ENCODE measurements at regions not wholly inside any gene's neighbourhood (a gene's known extent, or its start where the extent isn't known, plus 50 kb on each side); places are given as distances from the start of the nearest gene placed in this dataset.
"Not testable (repeated sequence)": the region's sequence is repeated elsewhere in the genome, so short reads cannot be mapped to it uniquely, and the experiment has no call there.

GRCh38 chr1:82777240-82777639 lies 976.5 kb downstream of the ADGRL2 start:
- Histone ChIP-seq H3K27ac (ENCODE audit: low read length) (no peak overlapping the region), H3K36me3 (ENCODE audit: insufficient read depth, low read depth, low read length) (0 out of 2 replicates have a peak, but pooled peaks cover 4% of the 10 kb centered on the region), H3K9ac (ENCODE audit: low read depth, low read length) (no peak overlapping the region), H3K4me3 (ENCODE audit: low read length) (no peak overlapping the region), H3K9me3 (ENCODE audit: insufficient read depth, low read depth, low read length) (0 out of 2 replicates have a peak, but pooled peaks cover 2% of the 10 kb centered on the region), H3K27me3 (ENCODE audit: insufficient read depth, low read length) (no peaks in the 10 kb centered on the region), H3K4me1 (ENCODE audit: insufficient read depth, low read length) (no peaks in the 10 kb centered on the region)

- not testable (repeated sequence) for H3K27me3 ChIP-seq (ENCODE audit: insufficient read depth, low read length); H3K4me1 ChIP-seq (ENCODE audit: insufficient read depth, low read length); H3K4me3 ChIP-seq (ENCODE audit: low read length); H3K9ac ChIP-seq (ENCODE audit: low read depth, low read length); H3K36me3 ChIP-seq (ENCODE audit: insufficient read depth, low read depth, low read length); H3K27ac ChIP-seq (ENCODE audit: low read length); H3K9me3 ChIP-seq (ENCODE audit: insufficient read depth, low read depth, low read length)
Observed at GRCh38 chr1:82776730-82777129, 976.0 kb downstream of the ADGRL2 start.

GRCh38 chr1:82775406-82776000 lies 974.8 kb downstream of the ADGRL2 start:
- Histone ChIP-seq H3K36me3 (ENCODE audit: insufficient read depth, low read depth, low read length) (0 out of 2 replicates have a peak, but pooled peaks cover 4% of the 10 kb centered on the region), H3K27me3 (ENCODE audit: insufficient read depth, low read length) (no peaks in the 10 kb centered on the region), H3K4me1 (ENCODE audit: insufficient read depth, low read length) (no peaks in the 10 kb centered on the region), H3K4me3 (ENCODE audit: low read length) (no peak overlapping the region), H3K9ac (ENCODE audit: low read depth, low read length) (no peak overlapping the region), H3K27ac (ENCODE audit: low read length) (no peak overlapping the region), H3K9me3 (ENCODE audit: insufficient read depth, low read depth, low read length) (0 out of 2 replicates have a peak, but pooled peaks cover 2% of the 10 kb centered on the region)

GRCh38 chr1:82762829-82763532 lies 962.2 kb downstream of the ADGRL2 start:
- H3K27ac ChIP-seq (ENCODE audit: low read length), result no peak overlapping the region
- no peaks in the 10 kb centered on the region for H3K36me3 ChIP-seq (ENCODE audit: insufficient read depth, low read depth, low read length)
- H3K4me1 ChIP-seq (ENCODE audit: insufficient read depth, low read length), result peaks cover 12% of the 10 kb centered on the region; the same call in 1 of the 2 replicates
- no peaks in the 10 kb centered on the region for H3K9me3 ChIP-seq (ENCODE audit: insufficient read depth, low read depth, low read length)
- no peak overlapping the region for H3K4me3 ChIP-seq (ENCODE audit: low read length)
- H3K9ac ChIP-seq (ENCODE audit: low read depth, low read length), result no peak overlapping the region
- H3K27me3 ChIP-seq (ENCODE audit: insufficient read depth, low read length), result no peaks in the 10 kb centered on the region

GRCh38 chr1:82759035-82759434 lies 958.3 kb downstream of the ADGRL2 start:
- Histone ChIP-seq H3K4me3 (ENCODE audit: low read length) (no peak overlapping the region), H3K36me3 (ENCODE audit: insufficient read depth, low read depth, low read length) (no peaks in the 10 kb centered on the region), H3K27ac (ENCODE audit: low read length) (no peak overlapping the region), H3K4me1 (ENCODE audit: insufficient read depth, low read length) (peaks cover 12% of the 10 kb centered on the region; the same call in 1 of the 2 replicates), H3K9ac (ENCODE audit: low read depth, low read length) (no peak overlapping the region), H3K9me3 (ENCODE audit: insufficient read depth, low read depth, low read length) (no peaks in the 10 kb centered on the region), H3K27me3 (ENCODE audit: insufficient read depth, low read length) (no peaks in the 10 kb centered on the region)

- H3K36me3 ChIP-seq (ENCODE audit: insufficient read depth, low read depth, low read length), result no peaks in the 10 kb centered on the region
- peaks cover 8% of the 10 kb centered on the region; the same call in 1 of the 2 replicates for H3K4me1 ChIP-seq (ENCODE audit: insufficient read depth, low read length)
- no peaks in the 10 kb centered on the region for H3K9me3 ChIP-seq (ENCODE audit: insufficient read depth, low read depth, low read length)
- H3K27me3 ChIP-seq (ENCODE audit: insufficient read depth, low read length), result no peaks in the 10 kb centered on the region
- no peak overlapping the region for H3K4me3 ChIP-seq (ENCODE audit: low read length)
- H3K27ac ChIP-seq (ENCODE audit: low read length), result no peak overlapping the region
- H3K9ac ChIP-seq (ENCODE audit: low read depth, low read length), result no peak overlapping the region
Observed at GRCh38 chr1:82755671-82756070, 954.9 kb downstream of the ADGRL2 start.

GRCh38 chr1:82755191-82755590 lies 954.5 kb downstream of the ADGRL2 start:
- Histone ChIP-seq H3K4me3 (ENCODE audit: low read length) (no peak overlapping the region), H3K9me3 (ENCODE audit: insufficient read depth, low read depth, low read length) (no peaks in the 10 kb centered on the region), H3K9ac (ENCODE audit: low read depth, low read length) (no peak overlapping the region), H3K27me3 (ENCODE audit: insufficient read depth, low read length) (no peaks in the 10 kb centered on the region), H3K4me1 (ENCODE audit: insufficient read depth, low read length) (peaks cover 3% of the 10 kb centered on the region; the same call in 1 of the 2 replicates), H3K36me3 (ENCODE audit: insufficient read depth, low read depth, low read length) (no peaks in the 10 kb centered on the region), H3K27ac (ENCODE audit: low read length) (no peak overlapping the region)

- Histone ChIP-seq H3K4me3 (ENCODE audit: low read length) (no peak overlapping the region), H3K9me3 (ENCODE audit: insufficient read depth, low read depth, low read length) (no peaks in the 10 kb centered on the region), H3K9ac (ENCODE audit: low read depth, low read length) (no peak overlapping the region), H3K36me3 (ENCODE audit: insufficient read depth, low read depth, low read length) (no peaks in the 10 kb centered on the region), H3K4me1 (ENCODE audit: insufficient read depth, low read length) (no peaks in the 10 kb centered on the region), H3K27ac (ENCODE audit: low read length) (no peak overlapping the region), H3K27me3 (ENCODE audit: insufficient read depth, low read length) (no peaks in the 10 kb centered on the region)
Observed at GRCh38 chr1:82752046-82752445, 951.3 kb downstream of the ADGRL2 start.

GRCh38 chr1:82733645-82734044 lies 932.9 kb downstream of the ADGRL2 start:
- Histone ChIP-seq H3K27ac (ENCODE audit: low read length) (no peak overlapping the region), H3K36me3 (ENCODE audit: insufficient read depth, low read depth, low read length) (no peaks in the 10 kb centered on the region; the same call in 1 of the 2 replicates), H3K9me3 (ENCODE audit: insufficient read depth, low read depth, low read length) (peaks cover 16% of the 10 kb centered on the region), H3K27me3 (ENCODE audit: insufficient read depth, low read length) (no peaks in the 10 kb centered on the region), H3K4me3 (ENCODE audit: low read length) (no peak overlapping the region), H3K9ac (ENCODE audit: low read depth, low read length) (no peak overlapping the region), H3K4me1 (ENCODE audit: insufficient read depth, low read length) (no peaks in the 10 kb centered on the region)

GRCh38 chr1:82731216-82731615 lies 930.5 kb downstream of the ADGRL2 start:
- no peaks in the 10 kb centered on the region; the same call in 1 of the 2 replicates for H3K36me3 ChIP-seq (ENCODE audit: insufficient read depth, low read depth, low read length)
- H3K9ac ChIP-seq (ENCODE audit: low read depth, low read length), result no peak overlapping the region
- peaks cover 16% of the 10 kb centered on the region for H3K9me3 ChIP-seq (ENCODE audit: insufficient read depth, low read depth, low read length)
- H3K4me1 ChIP-seq (ENCODE audit: insufficient read depth, low read length), result no peaks in the 10 kb centered on the region
- no peaks in the 10 kb centered on the region for H3K27me3 ChIP-seq (ENCODE audit: insufficient read depth, low read length)
- no peak overlapping the region for H3K4me3 ChIP-seq (ENCODE audit: low read length)
- H3K27ac ChIP-seq (ENCODE audit: low read length), result no peak overlapping the region

- Histone ChIP-seq H3K27ac (ENCODE audit: low read length) (no peak overlapping the region), H3K27me3 (ENCODE audit: insufficient read depth, low read length) (no peaks in the 10 kb centered on the region), H3K4me1 (ENCODE audit: insufficient read depth, low read length) (no peaks in the 10 kb centered on the region), H3K36me3 (ENCODE audit: insufficient read depth, low read depth, low read length) (no peaks in the 10 kb centered on the region; the same call in 1 of the 2 replicates), H3K9me3 (ENCODE audit: insufficient read depth, low read depth, low read length) (peaks cover 16% of the 10 kb centered on the region), H3K9ac (ENCODE audit: low read depth, low read length) (no peak overlapping the region), H3K4me3 (ENCODE audit: low read length) (no peak overlapping the region)
Observed at GRCh38 chr1:82728206-82728605, 927.5 kb downstream of the ADGRL2 start.

GRCh38 chr1:82724246-82724645 lies 923.5 kb downstream of the ADGRL2 start:
- H3K9me3 ChIP-seq (ENCODE audit: insufficient read depth, low read depth, low read length), result 0 out of 2 replicates have a peak, but pooled peaks cover 3% of the 10 kb centered on the region
- H3K4me3 ChIP-seq (ENCODE audit: low read length), result no peak overlapping the region
- H3K27ac ChIP-seq (ENCODE audit: low read length), result no peak overlapping the region
- H3K36me3 ChIP-seq (ENCODE audit: insufficient read depth, low read depth, low read length), result no peaks in the 10 kb centered on the region
- no peaks in the 10 kb centered on the region for H3K4me1 ChIP-seq (ENCODE audit: insufficient read depth, low read length)
- H3K27me3 ChIP-seq (ENCODE audit: insufficient read depth, low read length), result no peaks in the 10 kb centered on the region
- no peak overlapping the region for H3K9ac ChIP-seq (ENCODE audit: low read depth, low read length)
